IMR-90 (cell line): ENCODE measurements at regions not wholly inside any gene's neighbourhood (a gene's known extent, or its start where the extent isn't known, plus 50 kb on each side); places are given as distances from the start of the nearest gene placed in this dataset.

ENCODE experiments used
- ATAC-seq: fragments of 200-7000 bp; cut with Tn5 transposase; 2 replicates; pipeline ENCODE4 v1.9.1; 2020; ENCODE audit warnings: low read depth, mild to moderate bottlenecking, moderate library complexity
- BruUV-seq: library from RNA; stranded (reverse); fragments of 400-500 nt; replicated peaks from 2 replicates; lab custom pipeline; 2021; lab: Mats Ljungman, UMichigan
- CTCF ChIA-PET: fragments of 300-600 bp; formaldehyde crosslinking; extraction: SDS; loops from one replicate; lab custom pipeline; 2021; ENCODE audit warnings: antibody characterized with exemption; lab: Yijun Ruan, JAX
- POLR2A ChIA-PET: fragments of 300-600 bp; sonication (Branson Sonifier 250); formaldehyde crosslinking; loops from one replicate; lab custom pipeline; 2022; ENCODE audit warnings: antibody characterized with exemption; ENCODE audit not compliant: unreplicated experiment; lab: Charles Lee
- DNase-seq: peaks from one replicate; pipeline ENCODE4 v3.0.0; 2013
- H2AFZ ChIP-seq: replicated peaks from 2 replicates; pipeline ENCODE3; 2013; ENCODE audit warnings: low read length, mild to moderate bottlenecking; ENCODE audit not compliant: poor library complexity
- H2AK5ac ChIP-seq: 2 replicates; pipeline ENCODE4 v1.6.1; 2013; ENCODE audit warnings: low read depth, low read length, inconsistent platforms
- H2AK9ac ChIP-seq: replicated peaks from 2 replicates; pipeline ENCODE3; 2013; ENCODE audit warnings: mild to moderate bottlenecking, low read depth, low read length, moderate library complexity; ENCODE audit not compliant: poor library complexity
- H2BK120ac ChIP-seq: 2 replicates; pipeline ENCODE4 v1.6.1; 2013; ENCODE audit warnings: low read depth, low read length, inconsistent platforms
- H2BK15ac ChIP-seq: 3 replicates; pipeline ENCODE4 v1.6.1; 2013; ENCODE audit warnings: low read depth, low read length, inconsistent platforms
- H2BK20ac ChIP-seq: 2 replicates; pipeline ENCODE4 v1.6.1; 2013; ENCODE audit warnings: low read depth, mild to moderate bottlenecking, inconsistent platforms, low read length, moderate library complexity
- H2BK5ac ChIP-seq: 2 replicates; pipeline ENCODE4 v1.6.1; 2013; ENCODE audit warnings: mild to moderate bottlenecking, low read depth, low read length, inconsistent platforms; ENCODE audit not compliant: poor library complexity, severe bottlenecking
- H3K14ac ChIP-seq: replicated peaks from 2 replicates; pipeline ENCODE4 v1.6.1; 2013; ENCODE audit warnings: low read depth, low read length, inconsistent platforms
- H3K18ac ChIP-seq: 2 replicates; pipeline ENCODE4 v1.6.1; 2013; ENCODE audit warnings: low read depth, low read length, control low read depth
- H3K23ac ChIP-seq: 2 replicates; pipeline ENCODE4 v1.6.1; 2013; ENCODE audit warnings: low read depth, low read length, inconsistent platforms
- H3K27ac ChIP-seq: 2 replicates; pipeline ENCODE4 v1.5.1; 2013; ENCODE audit warnings: mild to moderate bottlenecking, control low read depth, low read length; ENCODE audit not compliant: insufficient read depth
- H3K27me3 ChIP-seq: 2 replicates; pipeline ENCODE4 v1.6.1; 2013; ENCODE audit warnings: low read length; ENCODE audit not compliant: control insufficient read depth, insufficient read depth
- H3K36me3 ChIP-seq: 2 replicates; pipeline ENCODE4 v1.6.1; 2013; ENCODE audit warnings: low read length, mixed read lengths; ENCODE audit not compliant: control insufficient read depth, insufficient read depth
- H3K4ac ChIP-seq: 2 replicates; pipeline ENCODE4 v1.6.1; 2013; ENCODE audit warnings: low read depth, low read length, inconsistent platforms
- H3K4me1 ChIP-seq: 2 replicates; pipeline ENCODE4 v1.6.1; 2013; ENCODE audit warnings: low read length, mixed read lengths; ENCODE audit not compliant: control insufficient read depth, insufficient read depth
- H3K4me2 ChIP-seq: 2 replicates; pipeline ENCODE4 v1.6.1; 2013; ENCODE audit warnings: low read depth, mild to moderate bottlenecking, control low read depth, low read length, moderate library complexity
- H3K4me3 ChIP-seq: 2 replicates; pipeline ENCODE4 v1.5.1; 2013; ENCODE audit warnings: low read depth, mild to moderate bottlenecking, control low read depth, low read length, moderate library complexity; ENCODE audit not compliant: insufficient read depth
- H3K56ac ChIP-seq: 2 replicates; pipeline ENCODE4 v1.6.1; 2013; ENCODE audit warnings: low read length, inconsistent platforms; ENCODE audit not compliant: insufficient read depth; ENCODE audit errors: extremely low read depth
- H3K79me1 ChIP-seq, 2 experiments: 2 replicates each; pipeline ENCODE4 v1.6.1; 2013; ENCODE audit warnings: low read length in 2 of 2, inconsistent platforms in 1 of 2, low read depth in 1 of 2
- H3K9ac ChIP-seq: 2 replicates; pipeline ENCODE4 v1.6.1; 2013; ENCODE audit warnings: low read depth, low read length, control low read depth
- H3K9me1 ChIP-seq: 2 replicates; pipeline ENCODE4 v1.6.1; 2013; ENCODE audit warnings: low read length, inconsistent platforms; ENCODE audit not compliant: insufficient read depth
- H3K9me3 ChIP-seq: 2 replicates; pipeline ENCODE4 v1.6.1; 2013; ENCODE audit warnings: low read length; ENCODE audit not compliant: control insufficient read depth, insufficient read depth
- H4K20me1 ChIP-seq: 2 replicates; pipeline ENCODE4 v1.6.1; 2013; ENCODE audit warnings: low read length, inconsistent platforms; ENCODE audit not compliant: insufficient read depth
- H4K5ac ChIP-seq: 2 replicates; pipeline ENCODE4 v1.6.1; 2013; ENCODE audit warnings: mild to moderate bottlenecking, low read depth, low read length, control low read depth
- H4K8ac ChIP-seq, 2 experiments: 2 replicates each; pipeline ENCODE4 v1.6.1; 2013; ENCODE audit warnings: low read depth in 2 of 2, low read length in 2 of 2, control low read depth in 1 of 2, inconsistent platforms in 1 of 2
- H4K91ac ChIP-seq: 2 replicates; pipeline ENCODE4 v1.6.1; 2013; ENCODE audit warnings: low read depth, low read length, inconsistent platforms; ENCODE audit not compliant: insufficient read depth
- BHLHE40 ChIP-seq: fragments of 150-350 bp; IDR thresholded peaks from 2 replicates; pipeline ENCODE4 v1.6.1; 2016; ENCODE audit warnings: mild to moderate bottlenecking, low read depth, low read length
- CEBPB ChIP-seq: IDR thresholded peaks from 2 replicates; pipeline ENCODE4 v1.6.1; 2012; ENCODE audit warnings: low read depth, low read length, improper control_type of control experiment
- CHD1 ChIP-seq: IDR thresholded peaks from 2 replicates; pipeline ENCODE4 v1.6.1; 2012; ENCODE audit warnings: low read depth, low read length, improper control_type of control experiment
- ELK1 ChIP-seq: fragments of 150-350 bp; IDR thresholded peaks from 2 replicates; pipeline ENCODE4 v1.6.1; 2016; ENCODE audit warnings: low read depth, mild to moderate bottlenecking, low read length, moderate library complexity, borderline replicate concordance
- MAZ ChIP-seq: IDR thresholded peaks from 2 replicates; pipeline ENCODE4 v1.6.1; 2012; ENCODE audit warnings: low read depth, mild to moderate bottlenecking, low read length, improper control_type of control experiment, moderate library complexity, borderline replicate concordance
- MXI1 ChIP-seq: IDR thresholded peaks from 2 replicates; pipeline ENCODE4 v1.6.1; 2012; ENCODE audit warnings: low read depth, mild to moderate bottlenecking, low read length, moderate library complexity, borderline replicate concordance
- POLR2A ChIP-seq: IDR thresholded peaks from 2 replicates; pipeline ENCODE4 v1.6.1; 2012; ENCODE audit warnings: mild to moderate bottlenecking, low read depth, low read length
- RCOR1 ChIP-seq: IDR thresholded peaks from 2 replicates; pipeline ENCODE4 v1.6.1; 2012; ENCODE audit warnings: mild to moderate bottlenecking, low read length, improper control_type of control experiment; ENCODE audit not compliant: insufficient replicate concordance
- RFX5 ChIP-seq: IDR thresholded peaks from 2 replicates; pipeline ENCODE4 v1.8.0; 2012; ENCODE audit warnings: low read depth, mild to moderate bottlenecking, low read length, moderate library complexity
- USF2 ChIP-seq: fragments of 150-350 bp; IDR thresholded peaks from 2 replicates; pipeline ENCODE4 v1.6.1; 2017; ENCODE audit warnings: mild to moderate bottlenecking, antibody characterized with exemption, low read length, low read depth
- WGBS, 2 experiments: methylation state at CpG; one replicate each; pipeline versions ENCODE4 v1.1.5 to v1.1.7; 2013; ENCODE audit warnings: missing lambda C conversion rate in 2 of 2; ENCODE audit not compliant: insufficient read length in 1 of 2; ENCODE audit errors: extremely low coverage in 2 of 2; 5-methylcytosine and 5-hydroxymethylcytosine counted together
- dilution Hi-C: fragments of 300-500 bp; cut with HindIII; formaldehyde crosslinking; loops from one replicate; pipeline ENCODE4 v1.14.3; 2018; ENCODE audit warnings: low sequenced_read_pairs; ENCODE audit not compliant: unreplicated experiment
- in situ Hi-C: fragments of 300-500 bp; cut with MboI; formaldehyde crosslinking; loops from 3 replicates; pipeline ENCODE4 v1.14.3; 2019; ENCODE audit warnings: low sequenced_read_pairs, inconsistent platforms, mixed read lengths
- intact Hi-C: fragments of 100-400 bp; cut with micrococcal nuclease; formaldehyde crosslinking; loops from 2 replicates; pipeline ENCODE4 v1.10.0; 2022

- Histone ChIP-seq H3K4ac (no peak overlapping the region), H3K27me3 (no peaks in the 10 kb centered on the region), H2AK9ac (no peak overlapping the region), H3K4me2 (no peak overlapping the region), H4K91ac (no peak overlapping the region), H3K9me3 (no peaks in the 10 kb centered on the region), H2AFZ (no peak overlapping the region), H3K9ac (no peak overlapping the region), H3K4me1 (no peaks in the 10 kb centered on the region), H3K79me1 (no peaks in the 10 kb centered on the region), H3K23ac (no peak overlapping the region), H2AK5ac (no peak overlapping the region), H4K5ac (no peak overlapping the region), H4K8ac (no peak overlapping the region), H3K4me3 (no peak overlapping the region), H3K9me1 (no peaks in the 10 kb centered on the region), H2BK15ac (no peak overlapping the region), H3K56ac (no peak overlapping the region), H3K18ac (no peak overlapping the region), H2BK20ac (no peak overlapping the region), H3K27ac (no peak overlapping the region), H3K14ac (no peak overlapping the region), H2BK120ac (no peak overlapping the region), H2BK5ac (no peak overlapping the region), H4K20me1 (no peaks in the 10 kb centered on the region), H3K36me3 (no peaks in the 10 kb centered on the region)
- no peak for DNase-seq
- ATAC-seq: no peak
- in situ Hi-C loops (no loop called here), intact Hi-C loops (no loop called here), dilution Hi-C loops (no loop called here)
- TF ChIP-seq MXI1: no peak
- TF ChIP-seq RFX5: no peak
- TF ChIP-seq USF2: no peak
- no peak for TF ChIP-seq MAZ
- TF ChIP-seq CHD1: no peak
- no peak for TF ChIP-seq POLR2A
- TF ChIP-seq CEBPB: no peak
- TF ChIP-seq BHLHE40: no peak
- TF ChIP-seq ELK1: no peak
- TF ChIP-seq RCOR1: no peak
- ChIA-PET POLR2A (no interaction called here), CTCF (no interaction called here)
- BruUV-seq: no TSS peak
- no CpG with 5 or more reads among the region's 4 CpGs for WGBS, 2 experiments
These were observed 407.2 kb upstream of the ARHGEF26 start for GRCh38 chr3:153714016-153714415.
